ENCODE measurements at regions not wholly inside any gene's neighbourhood (a gene's known extent, or its start where the extent isn't known, plus 50 kb on each side); places are given as distances from the start of the nearest gene placed in this dataset.

GRCh38 chr9:134987906-134988700, 70.4 kb upstream of the FCN1 start:
- Histone ChIP-seq H3K9me3 (no peaks in the 10 kb centered on the region), H3K27ac (ENCODE audit: low read depth in 2 of 2, low read length in 1 of 2) (no peak overlapping the region), H3K36me3 (replicated peaks in 1 of 2; ENCODE audit: control insufficient read depth in 1 of 2, insufficient read depth in 2 of 2, low read length in 1 of 2) (no peaks in the 10 kb centered on the region), H3K9ac (no peak overlapping the region), H3K27me3 (ENCODE audit: insufficient read depth) (no peaks in the 10 kb centered on the region), H3K79me2 (ENCODE audit: insufficient read depth) (no peaks in the 10 kb centered on the region), H4K20me1 (ENCODE audit: insufficient read depth) (no peaks in the 10 kb centered on the region), H3F3A (replicated peaks; ENCODE audit: insufficient read depth) (no peaks in the 10 kb centered on the region), H3K9me2 (no peaks in the 10 kb centered on the region), H2AFZ (ENCODE audit: low read depth) (no peak overlapping the region), H3K4me2 (no peak overlapping the region), H3K4me3 (ENCODE audit: low read depth in 2 of 2, low read length in 1 of 2) (no peak overlapping the region), H3K4me1 (ENCODE audit: control insufficient read depth in 1 of 2, insufficient read depth in 2 of 2, low read depth in 1 of 2, low read length in 1 of 2) (peaks cover 0 to 5% of the 10 kb centered on the region in 2 experiments; a peak in 2 of 4 replicates)
- TF ChIP-seq GATA2 (CRISPR knock-in tag; IDR thresholded peaks at IDR 0.05) (no peak), EP300 (IDR thresholded peaks at IDR 0.05; ENCODE audit: borderline replicate concordance in 1 of 2, low read depth in 1 of 2, low read length in 1 of 2) (no peak), GABPA (IDR thresholded peaks at IDR 0.05; ENCODE audit: low read depth) (no peak), RXRA (IDR thresholded peaks at IDR 0.05; ENCODE audit: borderline replicate concordance, low read depth) (no peak), FOXM1 (IDR thresholded peaks at IDR 0.05; ENCODE audit: low read depth) (no peak), USF2 (IDR thresholded peaks at IDR 0.05; ENCODE audit: borderline replicate concordance, low read depth, low read length) (no peak), RFX5 (IDR thresholded peaks at IDR 0.05; ENCODE audit: low read length) (no peak), YY1 (IDR thresholded peaks at IDR 0.05; ENCODE audit: low read depth) (no peak), REST (IDR thresholded peaks at IDR 0.05; ENCODE audit: low read depth, low read length) (no peak), NFIC (IDR thresholded peaks at IDR 0.05; ENCODE audit: borderline replicate concordance) (no peak), TAF1 (IDR thresholded peaks at IDR 0.05; ENCODE audit: borderline replicate concordance, low read depth, low read length) (no peak), MXI1 (IDR thresholded peaks at IDR 0.05; ENCODE audit: low read depth, low read length) (no peak), ZBTB33 (IDR thresholded peaks at IDR 0.05; ENCODE audit: borderline replicate concordance, low read depth) (no peak), FOXJ3 (CRISPR knock-in tag; IDR thresholded peaks at IDR 0.05) (no peak), EZH2phosphoT487 (IDR thresholded peaks at IDR 0.05; ENCODE audit: borderline replicate concordance, low read depth) (no peak), NRF1 (IDR thresholded peaks at IDR 0.05; ENCODE audit: low read depth, low read length) (no peak), RAD21 (IDR thresholded peaks at IDR 0.05; ENCODE audit: low read length) (no peak), SIN3A (IDR thresholded peaks at IDR 0.05; ENCODE audit: borderline replicate concordance, low read depth, low read length) (no peak), RCOR1 (IDR thresholded peaks at IDR 0.05; ENCODE audit: low read length) (no peak), IRF3 (IDR thresholded peaks at IDR 0.05; ENCODE audit: low read depth, low read length) (no peak)
- 41% methylated on average over 14 of the region's 16 CpGs for WGBS (ENCODE audit: low lambda C conversion rate)
- no peak for DNase-seq
- ChIA-PET CTCF (interaction anchor here (0.7 kb wide), 1 partner anchor 26 kb away, joined by 3 read pairs; no protein-coding TSS in a partner anchor), POLR2A (no interaction called here)
